Stimulated activated CD4-positive, alpha-beta T cell treated with anti-CD3 and anti-CD28 coated beads, TNF-alpha, amount 100 ng/mL, for 48 hours (primary cell): ENCODE measurements at regions not wholly inside any gene's neighbourhood (a gene's known extent, or its start where the extent isn't known, plus 50 kb on each side); places are given as distances from the start of the nearest gene placed in this dataset.
"Not testable (repeated sequence)": the region's sequence is repeated elsewhere in the genome, so short reads cannot be mapped to it uniquely, and the experiment has no call there.

Experiments
- DNase-seq, 3 donors: peaks; one replicate each; pipeline ENCODE4 v3.0.0-alpha.2; 2020; ENCODE audit warnings: low read depth in 3 of 3

DNA sequence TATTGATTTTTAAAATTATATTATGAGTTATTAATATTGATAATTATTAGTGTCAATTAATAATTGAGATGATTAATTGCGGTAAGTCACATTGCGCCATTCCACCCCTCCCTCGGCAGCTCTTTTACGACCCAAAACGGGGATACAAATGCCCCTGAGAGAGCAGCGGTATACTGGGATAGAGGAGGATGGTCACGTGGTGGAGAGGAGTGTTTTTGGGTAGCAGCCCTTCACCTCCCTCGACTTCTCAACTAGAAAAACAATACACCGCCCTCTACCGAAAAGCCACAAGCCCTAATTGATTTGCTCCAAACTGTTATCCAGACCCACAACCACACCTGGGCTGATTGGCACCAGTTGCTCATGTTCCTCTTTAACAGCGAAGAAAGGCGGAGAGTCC, 71.0 kb downstream of the DAPL1 start:
- not testable (repeated sequence) for DNase-seq

- not testable (repeated sequence) for DNase-seq
Measured at GRCh38 chr2:158867531-158868191, 72.5 kb downstream of the DAPL1 start.

- not testable (repeated sequence) for DNase-seq
Measured at GRCh38 chr2:158868386-158868785, 73.3 kb downstream of the DAPL1 start.

DNA sequence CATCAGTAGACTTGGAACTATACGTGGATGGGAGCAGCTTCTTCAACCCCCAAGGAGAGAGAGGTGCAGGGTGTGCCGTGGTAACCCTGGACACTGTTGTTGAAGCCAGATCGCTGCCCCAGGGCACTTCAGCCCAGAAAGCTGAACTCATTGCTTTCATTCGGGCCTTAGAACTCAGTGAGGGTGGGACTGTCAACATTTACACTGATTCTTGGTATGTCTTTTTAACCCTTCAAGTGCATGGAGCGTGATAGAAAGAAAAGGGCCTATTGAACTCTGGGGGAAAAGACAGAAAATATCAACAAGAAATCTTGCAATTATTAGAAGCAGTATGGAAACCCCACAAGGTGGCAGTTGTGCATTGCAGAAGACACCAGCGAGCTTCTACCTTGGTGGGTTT, 74.0 kb downstream of the DAPL1 start:
- DNase-seq: not testable (repeated sequence)

DNA sequence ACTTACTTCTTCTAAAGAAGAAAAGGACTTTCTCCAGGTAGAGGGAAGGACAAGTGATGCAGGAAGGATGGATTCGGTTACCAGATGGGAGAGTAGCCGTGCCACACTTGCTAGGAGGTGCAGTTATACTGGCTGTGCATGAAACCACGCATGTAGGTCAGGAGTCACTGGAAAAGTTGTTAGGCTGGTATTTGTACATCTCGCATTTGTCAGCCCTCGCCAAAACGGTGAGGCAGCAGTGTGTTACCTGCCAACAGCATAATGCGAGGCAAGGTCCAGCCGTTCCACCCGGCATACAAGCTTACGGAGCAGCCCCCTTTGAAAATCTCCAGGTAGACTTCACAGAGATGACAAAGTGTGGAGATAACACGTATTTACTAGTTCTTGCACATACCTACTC, 74.5 kb downstream of the DAPL1 start:
- DNase-seq: not testable (repeated sequence)

- DNase-seq: no peak
Measured at GRCh38 chr2:158878003-158878402, 82.9 kb downstream of the DAPL1 start.

DNA sequence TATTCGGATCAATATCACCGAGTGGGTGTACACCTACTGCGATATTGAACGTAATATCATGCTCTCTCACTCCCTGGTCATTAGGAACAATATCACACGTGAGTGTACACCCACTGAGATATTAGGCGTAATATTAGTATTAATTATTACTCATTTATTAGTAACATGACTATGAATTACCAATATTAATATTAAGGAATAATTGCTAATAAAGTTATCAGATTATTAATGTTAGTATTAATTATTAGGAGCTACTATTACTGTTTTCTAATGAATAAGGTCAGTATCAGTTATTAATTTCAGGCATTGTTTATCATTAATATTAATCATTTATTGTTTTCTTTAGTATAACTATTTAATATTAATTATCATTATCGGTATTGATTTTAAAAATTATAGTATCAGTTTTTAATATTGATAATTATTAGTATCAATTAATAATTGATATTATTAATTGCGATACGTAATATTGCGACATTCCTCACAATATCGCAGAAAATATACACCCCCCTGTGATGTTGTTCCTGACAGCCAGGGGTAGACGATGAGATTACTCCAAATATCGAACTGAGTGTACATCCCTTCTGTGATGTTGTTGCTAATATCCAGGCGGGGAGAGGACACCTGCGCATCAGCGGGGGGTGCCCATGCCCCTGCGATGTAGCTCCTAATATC, 84.2 kb downstream of the DAPL1 start:
- no peak for DNase-seq

DNA sequence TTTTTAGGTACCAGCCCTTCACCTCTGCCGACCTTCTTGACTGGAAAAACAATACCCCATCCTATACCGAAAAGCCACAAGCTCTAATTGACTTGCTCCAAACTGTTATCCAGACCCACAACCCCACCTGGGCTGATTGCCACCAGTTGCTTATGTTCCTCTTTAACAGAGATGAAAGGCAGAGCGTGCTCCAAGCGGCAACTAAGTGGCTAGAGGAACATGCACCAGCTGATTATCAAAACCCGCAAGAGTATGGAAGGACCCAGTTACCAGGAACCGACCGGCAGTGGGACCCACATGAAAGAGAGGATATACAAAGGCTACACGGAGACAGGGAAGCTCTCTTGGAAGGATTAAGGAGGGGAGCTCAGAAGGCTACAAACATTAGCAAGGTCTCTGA, 86.1 kb upstream of the TANC1 start:
- DNase-seq: no peak

DNA sequence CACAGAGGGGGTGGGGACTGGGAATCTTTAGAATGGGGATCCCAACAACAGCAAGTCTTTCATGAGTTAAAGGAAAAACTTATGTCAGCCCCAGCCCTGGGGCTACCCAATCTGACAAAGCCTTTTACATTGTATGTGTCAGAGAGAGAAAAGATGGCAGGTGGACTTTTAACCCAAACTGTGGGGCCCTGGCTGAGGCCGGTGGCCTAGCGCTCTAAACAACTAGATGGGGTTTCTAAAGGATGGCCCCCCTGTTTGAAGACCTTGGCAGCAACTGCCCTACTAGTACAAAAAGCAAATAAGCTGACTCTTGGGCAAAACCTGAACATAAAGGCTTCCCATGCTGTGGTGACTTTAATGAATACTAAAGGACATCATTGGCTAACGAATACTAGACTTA, 83.9 kb upstream of the TANC1 start:
- DNase-seq: not testable (repeated sequence)

- peak; percentile 14 to 17 (median 14) for DNase-seq
Measured at GRCh38 chr2:158885018-158885678, 83.3 kb upstream of the TANC1 start.

- not testable (repeated sequence) for DNase-seq
Measured at GRCh38 chr2:158885679-158886050, 82.8 kb upstream of the TANC1 start.

DNA sequence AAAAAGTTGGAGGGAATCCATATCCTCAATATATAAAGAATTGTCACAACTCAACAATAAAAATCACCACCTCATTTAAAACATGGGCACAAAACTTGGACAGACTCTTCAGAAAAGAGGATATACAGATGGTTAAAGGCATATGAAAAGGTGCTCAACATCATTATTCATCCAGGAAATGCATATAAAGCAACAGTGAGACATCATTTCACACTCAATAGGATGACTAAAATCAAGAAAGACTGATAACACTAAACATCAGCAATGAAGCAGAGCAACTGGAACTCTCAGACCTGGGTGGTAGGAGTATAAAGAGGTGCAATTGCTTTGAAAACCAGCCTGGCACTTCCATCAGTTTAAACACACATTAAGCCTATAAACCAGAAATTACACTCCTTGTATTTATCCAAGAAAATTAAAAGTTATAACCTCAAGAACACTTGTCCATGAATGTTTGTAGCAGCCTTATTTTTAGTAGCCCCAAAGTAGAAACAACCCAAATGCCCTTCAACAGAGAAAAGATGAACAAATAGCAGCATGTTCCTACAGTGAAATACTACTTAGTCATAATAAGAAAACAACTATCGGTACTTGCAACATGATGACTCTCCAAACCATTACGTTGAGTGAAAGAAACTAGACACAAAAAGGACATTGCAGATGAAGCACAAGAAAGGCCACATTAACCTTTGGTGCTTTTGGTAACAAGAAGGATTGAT, 79.1 kb upstream of the TANC1 start:
- no peak for DNase-seq

GRCh38 chr2:158890296-158890905, 78.0 kb upstream of the TANC1 start:
- no peak for DNase-seq

- no peak for DNase-seq
Measured at GRCh38 chr2:158893026-158893425, 75.4 kb upstream of the TANC1 start.

DNA sequence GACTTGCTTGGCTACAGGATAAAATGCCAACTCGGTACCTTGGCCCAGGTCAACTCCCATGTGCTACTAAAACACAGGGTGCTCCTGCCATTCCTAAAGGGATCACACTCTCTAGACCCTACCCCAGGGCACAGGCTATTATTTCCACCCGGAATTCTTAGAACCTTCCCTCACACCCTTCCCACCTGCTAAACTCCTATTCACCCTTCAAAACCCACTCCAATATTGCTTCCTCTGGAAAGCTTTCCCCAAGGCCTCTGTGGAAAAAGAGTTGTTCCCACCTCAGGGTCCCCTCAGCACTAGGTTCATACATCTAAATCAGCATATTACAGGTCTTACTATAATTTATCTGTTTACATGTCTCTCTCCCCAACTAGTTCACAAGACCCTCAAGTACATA, 75.0 kb upstream of the TANC1 start:
- no peak for DNase-seq

- no peak for DNase-seq
Measured at GRCh38 chr2:158894078-158894477, 74.4 kb upstream of the TANC1 start.

DNA sequence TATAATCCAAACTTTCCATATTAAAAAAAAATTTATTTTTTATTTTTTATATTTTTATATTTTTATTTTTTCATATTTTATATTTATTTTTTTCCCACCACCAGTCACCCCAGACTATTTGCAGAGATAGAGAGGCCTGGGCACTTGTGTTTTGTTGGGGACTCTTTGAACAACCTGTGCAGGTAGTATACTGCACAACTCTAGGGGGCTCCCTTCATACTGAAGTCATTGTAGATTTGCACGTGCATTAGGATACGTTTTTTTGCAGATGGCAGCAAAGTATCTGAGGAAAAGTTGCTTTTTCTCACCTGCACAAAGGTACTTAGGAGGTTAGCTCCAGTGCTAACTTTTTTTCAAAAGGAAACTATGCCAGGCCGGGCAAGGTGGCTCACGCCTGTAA, 73.9 kb upstream of the TANC1 start:
- no peak for DNase-seq

- DNase-seq: no peak
Measured at GRCh38 chr2:158900345-158900744, 68.1 kb upstream of the TANC1 start.

- DNase-seq: no peak
Measured at GRCh38 chr2:158902005-158902398, 66.4 kb upstream of the TANC1 start.

GRCh38 chr2:158903711-158904405, 64.6 kb upstream of the TANC1 start:
- no peak for DNase-seq

- no peak for DNase-seq
Measured at GRCh38 chr2:158904627-158905177, 63.7 kb upstream of the TANC1 start.
